Putamen (tissue), 1 donor: ENCODE measurements at regions not wholly inside any gene's neighbourhood (a gene's known extent, or its start where the extent isn't known, plus 50 kb on each side); places are given as distances from the start of the nearest gene placed in this dataset.
A peak's percentile ranks its signal among the peaks of the same experiment; 100 is the strongest.

ENCODE experiments used
- DNase-seq: peaks from one replicate; pipeline ENCODE4 v3.0.0-alpha.2; 2016; ENCODE audit warnings: low spot score

DNA sequence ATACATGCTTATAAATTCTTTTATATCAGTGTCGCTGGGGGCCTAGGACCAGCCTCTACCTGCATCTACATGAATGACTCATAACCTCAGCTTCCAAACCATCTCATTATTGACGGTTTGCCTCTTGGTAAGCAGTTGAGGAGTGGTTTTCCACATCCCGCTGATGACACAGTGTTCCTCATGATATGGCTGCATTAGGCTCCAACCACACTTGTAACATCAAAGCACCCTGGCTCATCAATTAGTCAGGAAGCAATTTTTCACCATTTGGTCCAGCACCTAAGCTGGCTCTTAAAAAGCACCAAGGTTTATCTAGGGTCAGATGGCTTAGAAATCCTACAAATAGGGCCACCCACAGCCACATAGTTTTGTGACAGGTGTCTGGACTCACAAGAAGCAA is 402.4 kb downstream of the ARHGEF28 start:
- no peak for DNase-seq

DNA sequence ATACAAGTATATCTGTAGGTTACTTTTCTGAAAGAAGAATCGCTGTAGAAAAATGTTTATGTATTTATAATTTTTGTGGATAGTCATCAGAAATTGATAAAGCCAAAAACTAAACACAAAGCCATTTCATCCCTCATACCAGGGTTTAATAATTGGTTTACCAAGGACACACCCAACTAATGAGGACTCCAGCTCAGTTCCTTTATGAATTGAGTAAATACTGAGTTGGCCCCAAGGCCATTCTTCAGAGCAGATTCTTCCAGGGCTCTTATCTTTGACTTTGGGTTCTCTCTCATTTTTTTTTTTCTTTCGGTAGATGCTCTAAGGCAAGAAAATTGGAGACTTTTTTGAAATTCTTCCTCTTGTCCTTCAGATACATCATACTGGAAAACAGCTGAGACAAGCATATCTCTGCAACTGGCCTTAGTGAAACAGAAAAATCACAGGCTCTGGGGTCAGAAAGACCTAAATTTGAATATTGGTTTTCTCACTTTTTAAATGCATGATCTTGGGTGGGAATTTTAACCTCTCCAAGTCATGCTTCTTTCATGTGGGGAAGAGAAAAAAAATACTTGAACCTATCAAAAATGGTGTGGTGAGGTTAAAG is 401.8 kb downstream of the ARHGEF28 start:
- no peak for DNase-seq

- DNase-seq, result no peak
Observed at GRCh38 chr5:74026310-74026709, 400.3 kb downstream of the ARHGEF28 start.

GRCh38 chr5:74021126-74021525 is 395.1 kb downstream of the ARHGEF28 start:
- no peak for DNase-seq

DNA sequence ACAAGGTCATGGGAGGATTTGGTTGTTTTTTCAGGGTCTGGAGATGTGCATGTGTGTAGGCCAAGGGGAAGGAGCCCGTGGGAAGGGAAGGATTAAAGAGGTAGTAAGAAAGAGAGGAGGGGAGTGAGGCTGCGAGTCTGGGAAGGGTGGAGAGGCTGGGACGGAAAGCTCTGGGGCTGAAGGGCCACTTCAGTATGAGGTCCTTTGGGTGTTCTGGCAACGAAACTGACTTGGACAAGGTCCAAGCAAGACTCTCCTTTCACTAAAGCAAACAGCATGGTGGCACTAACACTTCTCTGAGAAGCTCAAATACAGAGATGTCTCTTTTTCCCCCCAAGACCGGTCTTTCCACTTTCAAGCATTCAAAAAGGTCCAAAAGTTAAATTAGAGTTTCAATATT is 394.5 kb downstream of the ARHGEF28 start:
- DNase-seq, result no peak

- no peak for DNase-seq
Observed at GRCh38 chr5:74019923-74020322, 393.9 kb downstream of the ARHGEF28 start.

GRCh38 chr5:74017786-74018211 is 391.8 kb downstream of the ARHGEF28 start:
- peak; percentile 52 for DNase-seq

- no peak for DNase-seq
Observed at GRCh38 chr5:74017112-74017511, 391.1 kb downstream of the ARHGEF28 start.

DNA sequence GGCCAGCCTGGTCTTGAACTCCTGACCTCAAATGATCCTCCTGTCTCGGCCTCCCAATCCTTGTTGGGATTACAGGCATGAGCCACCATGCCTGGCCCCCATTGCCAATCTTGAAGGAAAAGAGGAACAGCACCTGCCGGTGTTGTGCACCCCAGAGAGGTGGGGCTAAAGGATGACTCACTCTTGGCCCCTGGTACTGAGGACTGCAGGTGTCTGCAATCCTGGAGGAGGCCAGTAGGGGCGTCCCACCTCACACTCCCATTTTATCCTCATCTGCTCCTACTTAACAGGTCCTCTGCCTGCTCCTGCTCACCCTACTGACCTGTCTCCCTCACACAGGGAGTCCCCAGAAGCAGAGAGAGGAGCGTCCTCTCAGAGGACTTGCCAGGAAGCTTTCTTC is 390.4 kb downstream of the ARHGEF28 start:
- no peak for DNase-seq

- DNase-seq, result peak; percentile 48
Observed at GRCh38 chr5:74015716-74016115, 389.7 kb downstream of the ARHGEF28 start.

- DNase-seq, result no peak
Observed at GRCh38 chr5:74013222-74013621, 387.2 kb downstream of the ARHGEF28 start.

GRCh38 chr5:74009502-74009901 is 383.5 kb downstream of the ARHGEF28 start:
- DNase-seq, result no peak

GRCh38 chr5:74007193-74007592 is 381.2 kb downstream of the ARHGEF28 start:
- no peak for DNase-seq

DNA sequence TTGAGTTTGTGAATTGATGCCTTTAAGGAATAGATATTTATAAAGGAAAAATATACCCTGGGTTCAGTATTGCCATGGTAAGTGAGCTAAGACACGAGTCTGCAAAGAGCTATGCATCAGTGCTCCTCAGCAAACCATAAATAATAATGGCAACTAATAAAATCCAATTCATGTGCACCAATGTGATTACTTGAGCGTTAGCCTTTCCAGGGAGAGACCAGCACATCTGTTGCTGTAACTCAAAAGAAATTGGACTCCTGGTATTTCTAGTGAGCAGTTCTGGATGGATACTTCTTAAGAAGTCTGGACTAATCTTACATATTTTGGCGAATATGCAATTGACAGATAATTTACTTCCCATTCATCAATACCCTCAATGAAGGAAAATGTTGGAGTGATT is 373.3 kb downstream of the ARHGEF28 start:
- DNase-seq, result no peak

DNA sequence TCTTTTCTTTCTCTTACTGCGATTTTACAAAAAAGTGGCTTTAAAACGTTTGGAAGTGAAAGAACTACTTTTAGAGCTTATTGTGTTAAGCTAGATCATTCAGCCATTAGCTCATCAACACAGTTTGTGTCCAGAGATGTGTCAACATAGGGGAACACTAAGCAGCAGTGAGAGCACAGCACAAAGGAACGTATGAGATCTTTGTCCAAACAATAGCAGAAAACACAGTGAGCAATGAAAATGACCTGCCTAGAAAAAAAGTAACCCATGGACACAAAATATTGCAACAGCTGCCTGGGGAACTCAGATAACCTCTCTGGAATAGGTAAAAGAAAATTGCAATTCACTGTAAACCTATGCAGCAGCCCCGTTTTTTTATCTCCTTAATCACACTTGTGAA is 372.5 kb downstream of the ARHGEF28 start:
- DNase-seq, result no peak

DNA sequence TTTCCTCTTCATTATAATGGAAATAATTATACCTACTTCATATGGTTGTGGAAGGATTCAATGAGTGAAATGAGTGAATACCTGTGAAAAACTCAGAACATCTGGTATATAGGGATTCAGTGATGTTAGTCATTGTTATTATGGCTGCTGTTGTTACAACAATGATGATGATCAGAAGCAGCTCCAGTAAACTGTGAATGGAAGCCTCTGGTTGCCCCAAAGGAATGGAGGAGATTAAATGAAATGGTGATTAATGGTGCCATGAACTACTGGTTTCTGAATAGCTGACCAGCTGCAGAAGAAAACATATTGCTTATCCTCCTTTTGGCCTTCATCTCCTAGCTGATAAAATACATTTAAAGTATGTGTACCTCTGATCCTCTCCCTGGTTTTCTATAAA is 372.0 kb downstream of the ARHGEF28 start:
- no peak for DNase-seq

GRCh38 chr5:73996151-73996755 is 370.3 kb downstream of the ARHGEF28 start:
- no peak for DNase-seq

DNA sequence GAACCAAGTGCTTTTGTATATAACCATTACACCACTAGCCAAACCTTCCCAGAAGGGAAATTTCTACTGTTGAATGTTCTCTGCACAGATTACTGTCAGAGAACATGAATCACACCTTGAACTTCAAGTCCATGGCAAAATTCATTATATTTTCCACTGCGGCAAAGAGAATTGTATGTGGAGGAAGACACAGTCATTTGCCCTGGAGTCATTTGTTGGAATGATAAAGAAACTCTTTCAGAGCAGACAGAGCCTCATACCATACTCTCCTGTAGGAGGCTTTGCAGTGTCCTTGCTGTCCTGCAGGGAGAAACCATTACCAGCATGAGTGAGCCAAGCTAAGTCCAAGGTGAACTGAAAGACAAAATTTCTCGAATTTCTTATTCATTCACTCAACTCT is 369.0 kb downstream of the ARHGEF28 start:
- no peak for DNase-seq
